HCT116 (cell line): ENCODE measurements at regions not wholly inside any gene's neighbourhood (a gene's known extent, or its start where the extent isn't known, plus 50 kb on each side); places are given as distances from the start of the nearest gene placed in this dataset.
"Not testable (repeated sequence)": the region's sequence is repeated elsewhere in the genome, so short reads cannot be mapped to it uniquely, and the experiment has no call there.

Experiments used
- ATAC-seq: fragments of 200-7000 bp; cut with Tn5 transposase; 2 replicates; pipeline ENCODE4 v1.9.1; 2020; ENCODE audit warnings: mild to moderate bottlenecking, moderate library complexity
- BruUV-seq: library from RNA; stranded (reverse); fragments of 400-500 nt; replicated peaks from 2 replicates; lab custom pipeline; 2021; lab: Mats Ljungman, UMichigan
- CTCF ChIA-PET: fragments of 300-600 bp; sonication (Branson Sonifier 250); formaldehyde crosslinking; loops from one replicate; lab custom pipeline; 2021; ENCODE audit warnings: antibody characterized with exemption; lab: Charles Lee
- POLR2A ChIA-PET: fragments of 300-600, 350-600 bp; sonication (Branson Sonifier 250); formaldehyde crosslinking; loops from one replicate; lab custom pipeline; 2021; ENCODE audit warnings: antibody characterized with exemption; lab: Charles Lee
- RAD21 ChIA-PET, 2 experiments: fragments of 300-600 bp; sonication (Branson Sonifier 250); formaldehyde crosslinking; loops; one replicate each; lab custom pipeline; 2023; ENCODE audit warnings: low total read pairs in 2 of 2; ENCODE audit not compliant: uncharacterized antibody in 2 of 2, unreplicated experiment in 2 of 2, low non-redundant PET in 1 of 2; lab: Charles Lee
- DNase-seq: peaks from one replicate; pipeline ENCODE4 v3.0.0-alpha.2; 2010; ENCODE audit warnings: low read depth, low spot score
- H2AFZ ChIP-seq: fragments of 200-600 bp; shearing (Covaris generic), sonication (generic); 2 replicates; pipeline ENCODE4 v1.6.1; 2017; ENCODE audit warnings: low read depth, mixed run types, mixed read lengths, antibody characterized with exemption, low read length; ENCODE audit not compliant: poor library complexity, severe bottlenecking
- H3K27ac ChIP-seq: 2 replicates; pipeline ENCODE4 v1.5.1; 2012; ENCODE audit warnings: low read depth, low read length
- H3K27me3 ChIP-seq: fragments of 200-600 bp; sonication (generic); 2 replicates; pipeline ENCODE4 v1.6.1; 2016; ENCODE audit warnings: mixed run types, low read length, mixed read lengths; ENCODE audit not compliant: insufficient read depth
- H3K36me3 ChIP-seq, 2 experiments: fragments of 200-500 bp in 1 of 2; fragments of 200-600 bp in 1 of 2; sonication (Bioruptor generic) in 1 of 2; sonication (generic) in 1 of 2; 2 replicates each; pipeline versions ENCODE4 v1.5.1 to v1.6.1; 2014 to 2016; ENCODE audit warnings: low read length in 2 of 2, inconsistent platforms in 1 of 2, mixed read lengths in 1 of 2, mixed run types in 1 of 2; ENCODE audit not compliant: insufficient read depth in 2 of 2, control insufficient read depth in 1 of 2
- H3K4me1 ChIP-seq, 2 experiments: fragments of 200-600 bp in 1 of 2; sonication (generic) in 1 of 2; 2 replicates each; pipeline versions ENCODE4 v1.5.1 to v1.6.1; 2012 to 2017; ENCODE audit warnings: low read length in 2 of 2, inconsistent platforms in 1 of 2, mild to moderate bottlenecking in 1 of 2, mixed read lengths in 1 of 2, mixed run types in 1 of 2, moderate library complexity in 1 of 2; ENCODE audit not compliant: insufficient read depth in 2 of 2, control insufficient read depth in 1 of 2
- H3K4me2 ChIP-seq: fragments of 200-600 bp; sonication (generic); 2 replicates; pipeline ENCODE4 v1.6.1; 2017; ENCODE audit warnings: mixed run types, low read length, mixed read lengths
- H3K4me3 ChIP-seq, 2 experiments: fragments of 200-600 bp in 1 of 2; sonication (generic) in 1 of 2; replicated peaks in 1 of 2; 2 replicates each; pipeline ENCODE4 v1.5.1; 2011 to 2016; ENCODE audit warnings: low read length in 2 of 2, control low read depth in 1 of 2, low read depth in 1 of 2, mild to moderate bottlenecking in 1 of 2, mixed read lengths in 1 of 2, mixed run types in 1 of 2
- H3K79me2 ChIP-seq: fragments of 200-600 bp; sonication (generic); 2 replicates; pipeline ENCODE4 v1.6.1; 2017; ENCODE audit warnings: mild to moderate bottlenecking, mixed run types, low read length, moderate library complexity, mixed read lengths; ENCODE audit not compliant: insufficient read depth
- H3K9ac ChIP-seq: fragments of 200-600 bp; sonication (generic); 2 replicates; pipeline ENCODE4 v1.6.1; 2016; ENCODE audit warnings: low read length, mixed read lengths
- H3K9me2 ChIP-seq: fragments of 200-600 bp; sonication (generic), shearing (Covaris generic); 2 replicates; pipeline ENCODE4 v1.6.1; 2017; ENCODE audit warnings: mixed run types, mild to moderate bottlenecking, moderate library complexity; ENCODE audit not compliant: insufficient read depth
- H3K9me3 ChIP-seq, 2 experiments: fragments of 200-500 bp in 1 of 2; fragments of 200-600 bp in 1 of 2; sonication (Bioruptor generic) in 1 of 2; sonication (generic) in 1 of 2; 2 replicates each; pipeline ENCODE4 v1.6.1; 2014 to 2017; ENCODE audit warnings: low read length in 2 of 2, mixed read lengths in 2 of 2, inconsistent platforms in 1 of 2, low read depth in 1 of 2, mild to moderate bottlenecking in 1 of 2, mixed run types in 1 of 2, moderate library complexity in 1 of 2; ENCODE audit not compliant: control insufficient read depth in 1 of 2, insufficient read depth in 1 of 2
- H4K20me1 ChIP-seq: fragments of 200-600 bp; sonication (generic), shearing (Covaris generic); 2 replicates; pipeline ENCODE4 v1.6.1; 2017; ENCODE audit warnings: mixed run types, mild to moderate bottlenecking, moderate library complexity; ENCODE audit not compliant: insufficient read depth
- ATF3 ChIP-seq: IDR thresholded peaks from 2 replicates; pipeline ENCODE4 v1.6.1; 2012
- CBX3 ChIP-seq: IDR thresholded peaks from 2 replicates; pipeline ENCODE4 v1.6.1; 2012; ENCODE audit warnings: low read depth
- CEBPB ChIP-seq: IDR thresholded peaks from 2 replicates; pipeline ENCODE4 v1.6.1; 2012; ENCODE audit warnings: low read depth
- EGR1 ChIP-seq: IDR thresholded peaks from 2 replicates; pipeline ENCODE4 v1.6.1; 2012; ENCODE audit warnings: low read depth
- ELF1 ChIP-seq: IDR thresholded peaks from 2 replicates; pipeline ENCODE4 v1.6.1; 2012; ENCODE audit warnings: low read depth, borderline replicate concordance
- EZH2 ChIP-seq: fragments of 200-600 bp; sonication (generic); IDR thresholded peaks from 2 replicates; pipeline ENCODE4 v1.6.1; 2017; ENCODE audit warnings: antibody characterized with exemption, mixed run types
- EZH2phosphoT487 ChIP-seq: fragments of 200-600 bp; IDR thresholded peaks from 2 replicates; pipeline ENCODE4 v1.6.1; 2018; ENCODE audit warnings: antibody characterized with exemption, borderline replicate concordance
- JUND ChIP-seq: IDR thresholded peaks from 2 replicates; pipeline ENCODE4 v1.6.1; 2012
- POLR2A ChIP-seq: IDR thresholded peaks from 2 replicates; pipeline ENCODE4 v1.7.0; 2011; ENCODE audit warnings: borderline replicate concordance; ENCODE audit not compliant: insufficient read depth, insufficient read length; ENCODE audit errors: extremely low read depth
- POLR2AphosphoS5 ChIP-seq: IDR thresholded peaks from 2 replicates; pipeline ENCODE4 v1.6.1; 2011; ENCODE audit warnings: mild to moderate bottlenecking, low read depth, low read length, moderate library complexity
- RAD21 ChIP-seq: IDR thresholded peaks from 2 replicates; pipeline ENCODE4 v1.6.1; 2012; ENCODE audit warnings: low read depth, mild to moderate bottlenecking
- SIN3A ChIP-seq: IDR thresholded peaks from 2 replicates; pipeline ENCODE4 v1.6.1; 2012; ENCODE audit warnings: low read depth
- TCF7L2 ChIP-seq: IDR thresholded peaks from 2 replicates; pipeline ENCODE4 v1.7.0; 2011; ENCODE audit warnings: borderline replicate concordance, inconsistent platforms; ENCODE audit not compliant: insufficient read depth, insufficient read length; ENCODE audit errors: extremely low read depth
- YY1 ChIP-seq: IDR thresholded peaks from 2 replicates; pipeline ENCODE4 v1.6.1; 2011; ENCODE audit warnings: low read length, low read depth, moderate library complexity, mild to moderate bottlenecking; ENCODE audit not compliant: insufficient replicate concordance; ENCODE audit errors: extremely low read depth
- ZBTB33 ChIP-seq: IDR thresholded peaks from 2 replicates; pipeline ENCODE4 v1.6.1; 2011; ENCODE audit warnings: mild to moderate bottlenecking, low read length, moderate library complexity; ENCODE audit not compliant: insufficient replicate concordance; ENCODE audit errors: extremely low read depth
- ZFX ChIP-seq: fragments of 450-650 bp; IDR thresholded peaks from 2 replicates; pipeline ENCODE4 v1.6.1; 2017
- ZNF274 ChIP-seq: fragments of 200-500 bp; sonication (Bioruptor generic); IDR thresholded peaks from 2 replicates; pipeline ENCODE4 v1.6.1; 2014; ENCODE audit warnings: mild to moderate bottlenecking, low read depth, low read length, inconsistent platforms
- intact Hi-C: fragments of 100-400 bp; cut with micrococcal nuclease; formaldehyde crosslinking; loops from 2 replicates; pipeline ENCODE4 v1.10.0; 2022
- TF ChIP-seq, protein P1 (sequence below): IDR thresholded peaks from 2 replicates; pipeline ENCODE4 v1.6.1; 2012

DNA sequence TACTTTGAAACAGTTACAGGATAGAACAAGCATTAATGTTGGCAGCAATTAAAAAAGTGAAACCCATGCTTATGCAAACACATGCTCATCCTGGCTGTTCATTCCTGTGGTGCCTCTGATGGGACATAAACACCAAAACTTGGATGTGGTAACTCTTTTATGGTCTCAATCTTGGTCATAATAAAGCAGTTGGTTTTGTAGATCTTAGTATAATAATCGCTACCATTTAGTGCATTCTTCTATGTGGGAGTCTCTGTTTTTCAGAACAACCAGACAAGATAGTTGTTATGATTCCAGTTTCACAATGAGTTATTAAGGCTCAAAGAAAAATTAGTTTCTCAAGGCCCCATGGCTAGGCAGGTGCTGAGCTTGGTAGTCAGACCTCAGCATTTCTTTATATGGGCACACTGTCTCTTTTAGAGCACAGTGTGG, 184.0 kb downstream of the UTRN start:
- TF ChIP-seq JUND (no peak), EZH2 (no peak), EGR1 (no peak), SIN3A (no peak), CEBPB (no peak), POLR2A (no peak), ATF3 (no peak), RAD21 (no peak), ZFX (no peak), YY1 (no peak), ZNF274 (no peak), EZH2phosphoT487 (no peak), POLR2AphosphoS5 (no peak), CBX3 (no peak), ELF1 (no peak), TCF7L2 (no peak), ZBTB33 (no peak)
- TF ChIP-seq, protein P1, sequence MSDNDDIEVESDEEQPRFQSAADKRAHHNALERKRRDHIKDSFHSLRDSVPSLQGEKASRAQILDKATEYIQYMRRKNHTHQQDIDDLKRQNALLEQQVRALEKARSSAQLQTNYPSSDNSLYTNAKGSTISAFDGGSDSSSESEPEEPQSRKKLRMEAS, result no peak
- ATAC-seq, result no peak
- Histone ChIP-seq H3K4me3 (no peak overlapping the region), H3K4me2 (no peak overlapping the region), H3K36me3 (no peaks in the 10 kb centered on the region), H3K9me2 (no peaks in the 10 kb centered on the region), H2AFZ (no peak overlapping the region), H3K27me3 (no peaks in the 10 kb centered on the region), H3K79me2 (no peaks in the 10 kb centered on the region), H3K9me3 (no peaks in the 10 kb centered on the region), H3K27ac (no peak overlapping the region), H3K9ac (no peak overlapping the region), H3K4me1 (no peaks in the 10 kb centered on the region), H4K20me1 (no peaks in the 10 kb centered on the region)
- intact Hi-C loops, result no loop called here
- RAD21 ChIA-PET, result no interaction called here
- DNase-seq, result no peak
- CTCF ChIA-PET, result no interaction called here
- BruUV-seq, result no TSS peak
- POLR2A ChIA-PET, result no interaction called here

GRCh38 chr6:144470201-144470600, 185.1 kb downstream of the UTRN start:
- H3K4me1 ChIP-seq, H3K9me2 ChIP-seq, H3K27ac ChIP-seq, intact Hi-C loops, H3K9ac ChIP-seq, POLR2A ChIA-PET, H3K4me3 ChIP-seq, DNase-seq, H4K20me1 ChIP-seq, H3K36me3 ChIP-seq, BruUV-seq, CTCF ChIA-PET, H3K9me3 ChIP-seq, H3K27me3 ChIP-seq, RAD21 ChIA-PET, ATAC-seq, H3K79me2 ChIP-seq, H2AFZ ChIP-seq, H3K4me2 ChIP-seq: not testable (repeated sequence)
